PC-9 (cell line): ENCODE measurements at regions not wholly inside any gene's neighbourhood (a gene's known extent, or its start where the extent isn't known, plus 50 kb on each side); places are given as distances from the start of the nearest gene placed in this dataset.

ENCODE experiments used
- CTCF ChIP-seq: fragments of 200-600 bp; sonication (generic); conservative IDR thresholded peaks from 2 replicates; pipeline ENCODE4 v1.6.1; 2017; ENCODE audit warnings: mixed run types, antibody characterized with exemption, mild to moderate bottlenecking, moderate library complexity
- EZH2 ChIP-seq: fragments of 200-600 bp; sonication (generic); IDR thresholded peaks from 2 replicates; pipeline ENCODE4 v1.8.0; 2017; ENCODE audit warnings: antibody characterized with exemption, low read depth

GRCh38 chr9:82894548-82894947 lies 168.4 kb downstream of the RASEF start:
- no peak for TF ChIP-seq CTCF
- TF ChIP-seq EZH2: no peak
